ENCODE measurements at regions not wholly inside any gene's neighbourhood (a gene's known extent, or its start where the extent isn't known, plus 50 kb on each side); places are given as distances from the start of the nearest gene placed in this dataset.

- TF ChIP-seq USF2 (IDR thresholded peaks at IDR 0.05; ENCODE audit: borderline replicate concordance, low read depth, low read length) = no peak
- peak; percentile 54 for TF ChIP-seq JUND (IDR thresholded peaks at IDR 0.05)
- TF ChIP-seq FOSL2 (IDR thresholded peaks at IDR 0.05; ENCODE audit: borderline replicate concordance, low read depth) = peak; percentile 76; the same call in 1 of the 2 replicates
- no peak for TF ChIP-seq CHD2 (IDR thresholded peaks at IDR 0.05; ENCODE audit: low read length, partially characterized antibody)
- TF ChIP-seq RCOR1 (IDR thresholded peaks at IDR 0.05; ENCODE audit: low read length) = no peak
- peak; percentile 23; the same call in 1 of the 2 replicates for TF ChIP-seq YY1 (IDR thresholded peaks at IDR 0.05; ENCODE audit: low read depth)
- TF ChIP-seq CTCF (IDR thresholded peaks at IDR 0.05) = no peak
- no peak for TF ChIP-seq SIN3A (IDR thresholded peaks at IDR 0.05; ENCODE audit: borderline replicate concordance, low read depth, low read length)
- TF ChIP-seq RFX5 (IDR thresholded peaks at IDR 0.05; ENCODE audit: low read length) = no peak
- peak; percentile 71; the same call in 1 of the 2 replicates for TF ChIP-seq NFIC (IDR thresholded peaks at IDR 0.05; ENCODE audit: borderline replicate concordance)
- TF ChIP-seq POLR2AphosphoS5 (IDR thresholded peaks at IDR 0.05; ENCODE audit: low read depth, low read length) = no peak
- TF ChIP-seq NRF1 (IDR thresholded peaks at IDR 0.05; ENCODE audit: low read depth, low read length) = no peak
- TF ChIP-seq ZBTB33 (IDR thresholded peaks at IDR 0.05; ENCODE audit: borderline replicate concordance, low read depth) = no peak
- TF ChIP-seq TEAD4 (IDR thresholded peaks at IDR 0.05; ENCODE audit: borderline replicate concordance, insufficient read depth) = peak; percentile 52; the same call in 1 of the 2 replicates
- TF ChIP-seq FOXM1 (IDR thresholded peaks at IDR 0.05; ENCODE audit: low read depth) = no peak
These were observed 114.5 kb upstream of the SYT13 start (continued) for GRCh38 chr11:45400591-45400990.

- no peak overlapping the region for H3K9ac ChIP-seq
- H3F3A ChIP-seq (replicated peaks; ENCODE audit: insufficient read depth) = peaks cover 11% of the 10 kb centered on the region
- H3K79me2 ChIP-seq (ENCODE audit: insufficient read depth) = no peaks in the 10 kb centered on the region
- no peak overlapping the region for H3K4me2 ChIP-seq
- DNase-seq = no peak
- H3K9me2 ChIP-seq = no peaks in the 10 kb centered on the region
- no peaks in the 10 kb centered on the region for H3K27me3 ChIP-seq (ENCODE audit: insufficient read depth)
- no peaks in the 10 kb centered on the region for H3K9me3 ChIP-seq
- ChIA-PET CTCF (interaction anchor here (1.2 to 1.9 kb wide), 8 partner anchors 15 to 372 kb away, joined by 3 to 12 read pairs (median 5); no protein-coding TSS in a partner anchor), POLR2A (no interaction called here)
- no peaks in the 10 kb centered on the region for H4K20me1 ChIP-seq (ENCODE audit: insufficient read depth)
- no peaks in the 10 kb centered on the region for H3K36me3 ChIP-seq (replicated peaks in 1 of 2; ENCODE audit: control insufficient read depth in 1 of 2, insufficient read depth in 2 of 2, low read length in 1 of 2)
- H2AFZ ChIP-seq (ENCODE audit: low read depth) = no peak overlapping the region
- WGBS (ENCODE audit: low lambda C conversion rate) = 64% methylated on average over 3 of the region's 3 CpGs
- peaks cover 6 to 19% of the 10 kb centered on the region in 2 experiments; a peak in 3 of 4 replicates for H3K4me1 ChIP-seq (ENCODE audit: control insufficient read depth in 1 of 2, insufficient read depth in 2 of 2, low read depth in 1 of 2, low read length in 1 of 2)
- H3K27ac ChIP-seq (ENCODE audit: low read depth in 2 of 2, low read length in 1 of 2) = no peak overlapping the region
- H3K4me3 ChIP-seq (ENCODE audit: low read depth in 2 of 2, low read length in 1 of 2) = no peak overlapping the region
- TF ChIP-seq NRF1 (IDR thresholded peaks at IDR 0.05; ENCODE audit: low read depth, low read length) (no peak), ELF1 (IDR thresholded peaks at IDR 0.05) (no peak), RFX5 (IDR thresholded peaks at IDR 0.05; ENCODE audit: low read length) (no peak), MXI1 (IDR thresholded peaks at IDR 0.05; ENCODE audit: low read depth, low read length) (no peak), EZH2phosphoT487 (IDR thresholded peaks at IDR 0.05; ENCODE audit: borderline replicate concordance, low read depth) (no peak), RAD21 (IDR thresholded peaks at IDR 0.05; ENCODE audit: low read length) (no peak), USF1 (IDR thresholded peaks at IDR 0.05; ENCODE audit: borderline replicate concordance, low read depth) (no peak), YY1 (IDR thresholded peaks at IDR 0.05; ENCODE audit: low read depth) (no peak), REST (IDR thresholded peaks at IDR 0.05; ENCODE audit: low read depth, low read length) (no peak), RXRA (IDR thresholded peaks at IDR 0.05; ENCODE audit: borderline replicate concordance, low read depth) (no peak)
These were observed 113.0 kb upstream of the SYT13 start for GRCh38 chr11:45399166-45399565.
